A549 (cell line): ENCODE measurements at regions not wholly inside any gene's neighbourhood (a gene's known extent, or its start where the extent isn't known, plus 50 kb on each side); places are given as distances from the start of the nearest gene placed in this dataset.

Experiments
- ATAC-seq, 2 experiments: fragments of 200-7000 bp in 1 of 2; fragments of >200 bp in 1 of 2; cut with Nextera tagmentation in 1 of 2; cut with Tn5 transposase in 1 of 2; 3 replicates each; pipeline versions ENCODE4 v1.8.0 to v1.9.1; 2018 to 2020; ENCODE audit warnings: mild to moderate bottlenecking in 1 of 2, moderate library complexity in 1 of 2
- CTCF ChIA-PET: fragments of 300-600 bp; sonication (Branson Sonifier 250); formaldehyde crosslinking; extraction: SDS; loops from one replicate; lab custom pipeline; 2021; ENCODE audit warnings: antibody characterized with exemption, inconsistent platforms; lab: Yijun Ruan, JAX
- POLR2A ChIA-PET: fragments of 350-600 bp; formaldehyde crosslinking; extraction: SDS; loops from one replicate; lab custom pipeline; 2021; ENCODE audit warnings: antibody characterized with exemption, inconsistent platforms; lab: Yijun Ruan, JAX
- DNase-seq, 2 experiments: peaks; one replicate each; pipeline versions ENCODE4 v3.0.0 to v3.0.0-alpha.2; 2011 to 2016; ENCODE audit warnings: low read depth in 1 of 2, low spot score in 1 of 2
- FAIRE-seq: peaks from 2 replicates; lab custom pipeline; 2011; peaks lifted over from hg19 to GRCh38; lab: Jason Lieb, UNC
- H3K27ac ChIP-seq, 2 experiments: fragments of >200 bp; sonication (Bioruptor Twin); formaldehyde crosslinking; 3 replicates each; pipeline ENCODE4 v1.5.1; 2016 to 2017
- H3K4me1 ChIP-seq: fragments of >200 bp; sonication (Bioruptor Twin); formaldehyde crosslinking; 3 replicates; pipeline ENCODE4 v1.6.1; 2016
- H3K4me2 ChIP-seq: fragments of >200 bp; sonication (Bioruptor Twin); formaldehyde crosslinking; 3 replicates; pipeline ENCODE4 v1.6.1; 2016
- H3K4me3 ChIP-seq: fragments of >200 bp; sonication (Bioruptor Twin); formaldehyde crosslinking; 3 replicates; pipeline ENCODE4 v1.5.1; 2016
- H3K9me3 ChIP-seq: fragments of >200 bp; sonication (Bioruptor Twin); formaldehyde crosslinking; 3 replicates; pipeline ENCODE4 v1.6.1; 2016
- BHLHE40 ChIP-seq: IDR thresholded peaks from 2 replicates; pipeline ENCODE4 v1.6.1; 2012; ENCODE audit warnings: low read depth, low read length, inconsistent platforms
- CHD4 ChIP-seq: fragments of 200-600 bp; sonication (generic); IDR thresholded peaks from 2 replicates; pipeline ENCODE4 v1.6.1; 2016; ENCODE audit warnings: antibody characterized with exemption, mild to moderate bottlenecking, borderline replicate concordance
- EHMT2 ChIP-seq: fragments of 200-600 bp; sonication (generic); IDR thresholded peaks from 2 replicates; pipeline ENCODE4 v1.6.1; 2016; ENCODE audit warnings: antibody characterized with exemption, low read depth, mild to moderate bottlenecking, moderate library complexity
- ELK1 ChIP-seq: fragments of 150-350 bp; IDR thresholded peaks from 2 replicates; pipeline ENCODE4 v1.6.1; 2014; ENCODE audit warnings: low read depth, mild to moderate bottlenecking, low read length
- ESRRA ChIP-seq: fragments of 150-350 bp; IDR thresholded peaks from 2 replicates; pipeline ENCODE4 v1.6.1; 2014; ENCODE audit warnings: mild to moderate bottlenecking, low read length, borderline replicate concordance
- JUN ChIP-seq, 2 experiments: fragments of >200 bp; sonication (Bioruptor Twin); formaldehyde crosslinking; IDR thresholded peaks; 2 replicates in 1 of 2; 3 replicates in 1 of 2; pipeline ENCODE4 v1.6.1; 2016 to 2017
- KDM1A ChIP-seq: fragments of 200-600 bp; sonication (generic); IDR thresholded peaks from 2 replicates; pipeline ENCODE4 v1.6.1; 2016; ENCODE audit warnings: low read depth, mild to moderate bottlenecking
- KDM5A ChIP-seq: fragments of 200-600 bp; sonication (generic); IDR thresholded peaks from 2 replicates; pipeline ENCODE4 v1.6.1; 2016; ENCODE audit warnings: antibody characterized with exemption, mild to moderate bottlenecking
- MAFK ChIP-seq: fragments of 450-650 bp; IDR thresholded peaks from 2 replicates; pipeline ENCODE4 v1.6.1; 2014; ENCODE audit not compliant: partially characterized antibody
- MAX ChIP-seq: IDR thresholded peaks from 2 replicates; pipeline ENCODE4 v1.6.1; 2012
- NPAS2 ChIP-seq: fragments of 250-450 bp; sonication (Bioruptor Pico); IDR thresholded peaks from 2 replicates; pipeline ENCODE4 v1.8.0; 2022; ENCODE audit warnings: mild to moderate bottlenecking, moderate library complexity, borderline replicate concordance
- PBX3 ChIP-seq: IDR thresholded peaks from 2 replicates; pipeline ENCODE4 v1.6.1; 2012
- PHF8 ChIP-seq: fragments of 200-600 bp; sonication (generic); IDR thresholded peaks from 2 replicates; pipeline ENCODE4 v1.6.1; 2016; ENCODE audit warnings: low read depth, mild to moderate bottlenecking, antibody characterized with exemption, moderate library complexity, borderline replicate concordance
- POLR2A ChIP-seq: IDR thresholded peaks from 2 replicates; pipeline ENCODE4 v1.6.1; 2012; ENCODE audit warnings: mild to moderate bottlenecking, low read length
- RAD21 ChIP-seq, 2 experiments: fragments of >200 bp in 1 of 2; sonication (Bioruptor Twin) in 1 of 2; formaldehyde crosslinking in 1 of 2; IDR thresholded peaks in 1 of 2; conservative IDR thresholded peaks in 1 of 2; 2 replicates in 1 of 2; 3 replicates in 1 of 2; pipeline ENCODE4 v1.6.1; 2012 to 2018; ENCODE audit warnings: inconsistent platforms in 1 of 2
- RCOR1 ChIP-seq: fragments of 150-350 bp; IDR thresholded peaks from 2 replicates; pipeline ENCODE4 v1.6.1; 2014; ENCODE audit warnings: antibody characterized with exemption, low read length, low read depth
- SMC3 ChIP-seq: fragments of >200 bp; sonication (Bioruptor Twin); formaldehyde crosslinking; IDR thresholded peaks from 3 replicates; pipeline ENCODE4 v1.6.1; 2018; ENCODE audit warnings: inconsistent platforms
- TP53 ChIP-seq: fragments of 250-450 bp; sonication (Bioruptor Pico); IDR thresholded peaks from 2 replicates; pipeline ENCODE4 v1.5.0; 2021; ENCODE audit warnings: mild to moderate bottlenecking, moderate library complexity
- USF2 ChIP-seq: fragments of 450-650 bp; IDR thresholded peaks from 2 replicates; pipeline ENCODE4 v1.6.1; 2014; ENCODE audit warnings: antibody characterized with exemption
- WGBS: methylation state at CpG from one replicate; pipeline ENCODE4 v1.1.6; 2017; ENCODE audit errors: missing lambda C conversion rate; 5-methylcytosine and 5-hydroxymethylcytosine counted together
- TF ChIP-seq, protein P1 (sequence below): fragments of 200-600 bp; sonication (generic); IDR thresholded peaks from 2 replicates; pipeline ENCODE4 v1.6.1; 2016; ENCODE audit warnings: antibody characterized with exemption, mild to moderate bottlenecking, moderate library complexity
- TF ChIP-seq, protein P2 (sequence below): fragments of >200 bp; sonication (Bioruptor Twin); formaldehyde crosslinking; IDR thresholded peaks from 3 replicates; pipeline ENCODE4 v1.5.1; 2016

DNA sequence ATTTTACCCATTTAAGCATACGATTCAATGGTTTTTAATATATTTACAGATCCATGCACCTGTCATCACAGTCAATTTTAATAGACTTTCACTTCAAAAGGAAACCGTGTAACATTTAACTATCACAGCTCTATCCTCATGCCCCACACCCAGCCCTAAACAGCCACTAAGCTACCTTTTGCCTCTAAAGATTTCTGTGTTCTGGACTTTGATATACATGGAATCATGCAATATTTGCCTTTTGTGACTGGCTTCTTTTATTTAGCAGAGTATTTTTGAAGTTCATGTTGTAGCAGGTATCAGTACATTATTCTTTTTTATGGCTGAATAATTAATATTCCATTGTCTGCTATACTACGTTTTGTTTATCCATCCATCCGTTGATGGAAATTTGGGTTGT is 50.3 kb upstream of the STX16 start:
- H3K4me2 ChIP-seq, result no peak overlapping the region
- WGBS, result 61% methylated on average over 4 of the region's 4 CpGs
- H3K27ac ChIP-seq, result no peak overlapping the region
- FAIRE-seq, result no peak
- no peaks in the 10 kb centered on the region for H3K9me3 ChIP-seq
- TF ChIP-seq MAFK, result no peak
- no peak for TF ChIP-seq POLR2A
- TF ChIP-seq NPAS2 (CRISPR knock-in tag), result no peak
- TF ChIP-seq CHD4, result no peak
- TF ChIP-seq, protein P1, sequence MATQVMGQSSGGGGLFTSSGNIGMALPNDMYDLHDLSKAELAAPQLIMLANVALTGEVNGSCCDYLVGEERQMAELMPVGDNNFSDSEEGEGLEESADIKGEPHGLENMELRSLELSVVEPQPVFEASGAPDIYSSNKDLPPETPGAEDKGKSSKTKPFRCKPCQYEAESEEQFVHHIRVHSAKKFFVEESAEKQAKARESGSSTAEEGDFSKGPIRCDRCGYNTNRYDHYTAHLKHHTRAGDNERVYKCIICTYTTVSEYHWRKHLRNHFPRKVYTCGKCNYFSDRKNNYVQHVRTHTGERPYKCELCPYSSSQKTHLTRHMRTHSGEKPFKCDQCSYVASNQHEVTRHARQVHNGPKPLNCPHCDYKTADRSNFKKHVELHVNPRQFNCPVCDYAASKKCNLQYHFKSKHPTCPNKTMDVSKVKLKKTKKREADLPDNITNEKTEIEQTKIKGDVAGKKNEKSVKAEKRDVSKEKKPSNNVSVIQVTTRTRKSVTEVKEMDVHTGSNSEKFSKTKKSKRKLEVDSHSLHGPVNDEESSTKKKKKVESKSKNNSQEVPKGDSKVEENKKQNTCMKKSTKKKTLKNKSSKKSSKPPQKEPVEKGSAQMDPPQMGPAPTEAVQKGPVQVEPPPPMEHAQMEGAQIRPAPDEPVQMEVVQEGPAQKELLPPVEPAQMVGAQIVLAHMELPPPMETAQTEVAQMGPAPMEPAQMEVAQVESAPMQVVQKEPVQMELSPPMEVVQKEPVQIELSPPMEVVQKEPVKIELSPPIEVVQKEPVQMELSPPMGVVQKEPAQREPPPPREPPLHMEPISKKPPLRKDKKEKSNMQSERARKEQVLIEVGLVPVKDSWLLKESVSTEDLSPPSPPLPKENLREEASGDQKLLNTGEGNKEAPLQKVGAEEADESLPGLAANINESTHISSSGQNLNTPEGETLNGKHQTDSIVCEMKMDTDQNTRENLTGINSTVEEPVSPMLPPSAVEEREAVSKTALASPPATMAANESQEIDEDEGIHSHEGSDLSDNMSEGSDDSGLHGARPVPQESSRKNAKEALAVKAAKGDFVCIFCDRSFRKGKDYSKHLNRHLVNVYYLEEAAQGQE, result no peak
- no peak for TF ChIP-seq RCOR1
- TF ChIP-seq PBX3, result no peak
- TF ChIP-seq, protein P2, sequence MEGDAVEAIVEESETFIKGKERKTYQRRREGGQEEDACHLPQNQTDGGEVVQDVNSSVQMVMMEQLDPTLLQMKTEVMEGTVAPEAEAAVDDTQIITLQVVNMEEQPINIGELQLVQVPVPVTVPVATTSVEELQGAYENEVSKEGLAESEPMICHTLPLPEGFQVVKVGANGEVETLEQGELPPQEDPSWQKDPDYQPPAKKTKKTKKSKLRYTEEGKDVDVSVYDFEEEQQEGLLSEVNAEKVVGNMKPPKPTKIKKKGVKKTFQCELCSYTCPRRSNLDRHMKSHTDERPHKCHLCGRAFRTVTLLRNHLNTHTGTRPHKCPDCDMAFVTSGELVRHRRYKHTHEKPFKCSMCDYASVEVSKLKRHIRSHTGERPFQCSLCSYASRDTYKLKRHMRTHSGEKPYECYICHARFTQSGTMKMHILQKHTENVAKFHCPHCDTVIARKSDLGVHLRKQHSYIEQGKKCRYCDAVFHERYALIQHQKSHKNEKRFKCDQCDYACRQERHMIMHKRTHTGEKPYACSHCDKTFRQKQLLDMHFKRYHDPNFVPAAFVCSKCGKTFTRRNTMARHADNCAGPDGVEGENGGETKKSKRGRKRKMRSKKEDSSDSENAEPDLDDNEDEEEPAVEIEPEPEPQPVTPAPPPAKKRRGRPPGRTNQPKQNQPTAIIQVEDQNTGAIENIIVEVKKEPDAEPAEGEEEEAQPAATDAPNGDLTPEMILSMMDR, result no peak
- TF ChIP-seq SMC3, result no peak
- TF ChIP-seq RAD21 (conservative IDR thresholded peaks at IDR 0.05 in 1 of 2, IDR thresholded peaks at IDR 0.05 in 1 of 2), result no peak
- TF ChIP-seq BHLHE40, result no peak
- H3K4me3 ChIP-seq, result no peak overlapping the region
- ATAC-seq, result no peak
- ChIA-PET POLR2A (no interaction called here), CTCF (interaction anchor here (1.3 kb wide), 1 partner anchor 9 kb away, joined by 4 read pairs; no protein-coding TSS in a partner anchor)
- no peaks in the 10 kb centered on the region for H3K4me1 ChIP-seq
- DNase-seq, result no peak

DNA sequence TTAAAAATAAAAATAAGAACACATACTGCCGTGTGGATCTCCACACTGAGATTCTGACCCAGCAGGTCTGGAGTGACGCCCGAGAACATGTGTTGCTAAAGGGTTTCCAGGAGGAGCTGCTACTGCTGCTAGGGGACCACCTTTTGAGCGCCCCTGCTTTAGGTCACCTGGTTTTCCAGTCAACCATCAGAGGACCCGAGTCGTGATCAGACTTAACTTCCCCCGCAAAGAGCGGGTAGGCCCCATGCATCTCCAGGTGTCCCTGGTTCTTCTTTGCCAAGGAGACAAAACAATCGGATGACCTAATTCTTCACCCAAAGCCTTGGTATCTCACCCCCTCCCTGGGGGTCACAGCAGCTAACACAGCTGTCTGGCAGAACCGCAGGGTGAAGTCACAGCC is 51.1 kb upstream of the STX16 start:
- POLR2A ChIA-PET, result no interaction called here
- FAIRE-seq (no peak), DNase-seq (no peak)
- H3K9me3 ChIP-seq, result no peaks in the 10 kb centered on the region
- TF ChIP-seq ESRRA (no peak), KDM5A (no peak), NPAS2 (CRISPR knock-in tag) (no peak), USF2 (no peak), TP53 (CRISPR knock-in tag) (no peak), PHF8 (no peak), SMC3 (no peak), BHLHE40 (no peak), KDM1A (no peak), ELK1 (no peak), MAX (no peak), EHMT2 (no peak), JUN (IDR thresholded peaks at IDR 0.05) (no peak)
- TF ChIP-seq, all 56 proteins: peak for 0
- no peak for ATAC-seq
- 77% methylated on average over 10 of the region's 10 CpGs for WGBS
- Histone ChIP-seq H3K4me3 (no peak overlapping the region), H3K4me2 (no peak overlapping the region), H3K27ac (no peak overlapping the region), H3K4me1 (no peaks in the 10 kb centered on the region)
- CTCF ChIA-PET, result no interaction called here
